ENCODE measurements at regions not wholly inside any gene's neighbourhood (a gene's known extent, or its start where the extent isn't known, plus 50 kb on each side); places are given as distances from the start of the nearest gene placed in this dataset.

DNA sequence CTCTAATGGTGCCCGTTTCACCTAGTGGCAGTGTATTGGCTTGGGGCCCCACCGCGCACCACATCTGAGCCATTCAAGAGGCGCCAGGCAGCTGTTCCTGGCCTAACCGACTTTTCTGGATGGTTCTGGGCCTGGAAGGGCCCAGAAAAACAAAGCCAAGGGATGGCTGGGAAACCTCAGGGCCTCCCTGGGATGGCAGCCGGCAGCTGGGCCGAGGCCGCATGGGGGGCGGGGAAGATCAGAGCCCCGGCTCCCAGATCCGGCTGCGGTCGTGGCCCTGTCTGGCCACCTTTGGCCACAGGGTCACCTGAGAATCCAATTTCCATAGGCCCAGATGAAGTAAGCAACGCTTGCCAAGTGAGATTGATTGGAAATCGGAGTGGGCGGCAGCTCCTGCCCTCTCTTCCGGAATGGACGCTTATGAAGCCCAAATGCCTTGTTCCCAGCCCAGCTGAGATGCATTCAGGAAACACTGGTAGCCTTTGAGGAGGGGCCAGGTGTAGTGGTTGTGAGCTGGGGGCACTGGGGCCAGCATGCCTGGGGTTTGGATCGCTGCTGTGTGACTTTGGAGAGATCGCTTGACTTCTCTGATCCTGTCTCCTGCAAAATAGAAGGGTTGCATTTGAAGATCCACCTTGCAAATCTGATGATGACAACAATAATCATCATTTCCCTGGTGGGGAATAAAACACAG is 163.8 kb upstream of the GSE1 start (continued):
- TF ChIP-seq, protein P1, sequence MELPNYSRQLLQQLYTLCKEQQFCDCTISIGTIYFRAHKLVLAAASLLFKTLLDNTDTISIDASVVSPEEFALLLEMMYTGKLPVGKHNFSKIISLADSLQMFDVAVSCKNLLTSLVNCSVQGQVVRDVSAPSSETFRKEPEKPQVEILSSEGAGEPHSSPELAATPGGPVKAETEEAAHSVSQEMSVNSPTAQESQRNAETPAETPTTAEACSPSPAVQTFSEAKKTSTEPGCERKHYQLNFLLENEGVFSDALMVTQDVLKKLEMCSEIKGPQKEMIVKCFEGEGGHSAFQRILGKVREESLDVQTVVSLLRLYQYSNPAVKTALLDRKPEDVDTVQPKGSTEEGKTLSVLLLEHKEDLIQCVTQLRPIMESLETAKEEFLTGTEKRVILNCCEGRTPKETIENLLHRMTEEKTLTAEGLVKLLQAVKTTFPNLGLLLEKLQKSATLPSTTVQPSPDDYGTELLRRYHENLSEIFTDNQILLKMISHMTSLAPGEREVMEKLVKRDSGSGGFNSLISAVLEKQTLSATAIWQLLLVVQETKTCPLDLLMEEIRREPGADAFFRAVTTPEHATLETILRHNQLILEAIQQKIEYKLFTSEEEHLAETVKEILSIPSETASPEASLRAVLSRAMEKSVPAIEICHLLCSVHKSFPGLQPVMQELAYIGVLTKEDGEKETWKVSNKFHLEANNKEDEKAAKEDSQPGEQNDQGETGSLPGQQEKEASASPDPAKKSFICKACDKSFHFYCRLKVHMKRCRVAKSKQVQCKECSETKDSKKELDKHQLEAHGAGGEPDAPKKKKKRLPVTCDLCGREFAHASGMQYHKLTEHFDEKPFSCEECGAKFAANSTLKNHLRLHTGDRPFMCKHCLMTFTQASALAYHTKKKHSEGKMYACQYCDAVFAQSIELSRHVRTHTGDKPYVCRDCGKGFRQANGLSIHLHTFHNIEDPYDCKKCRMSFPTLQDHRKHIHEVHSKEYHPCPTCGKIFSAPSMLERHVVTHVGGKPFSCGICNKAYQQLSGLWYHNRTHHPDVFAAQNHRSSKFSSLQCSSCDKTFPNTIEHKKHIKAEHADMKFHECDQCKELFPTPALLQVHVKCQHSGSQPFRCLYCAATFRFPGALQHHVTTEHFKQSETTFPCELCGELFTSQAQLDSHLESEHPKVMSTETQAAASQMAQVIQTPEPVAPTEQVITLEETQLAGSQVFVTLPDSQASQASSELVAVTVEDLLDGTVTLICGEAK (IDR thresholded peaks at IDR 0.05), result no peak
- TF ChIP-seq, protein P1 (CRISPR knock-in tag; IDR thresholded peaks at IDR 0.05), result no peak
- TF ChIP-seq ZNF235 (CRISPR knock-in tag; IDR thresholded peaks at IDR 0.05; ENCODE audit: borderline replicate concordance), result no peak
- TF ChIP-seq SALL1 (CRISPR knock-in tag; IDR thresholded peaks at IDR 0.05), result peak; percentile 16
- 0 out of 2 replicates have a peak, but pooled peaks have one; percentile 12 for TF ChIP-seq KMT2A (CRISPR knock-in tag; IDR thresholded peaks at IDR 0.05)
- TF ChIP-seq RFXAP (CRISPR knock-in tag; IDR thresholded peaks at IDR 0.05; ENCODE audit: borderline replicate concordance), result peak; percentile 16
- no peak for TF ChIP-seq KLF9 (CRISPR knock-in tag; IDR thresholded peaks at IDR 0.05; ENCODE audit: low read depth)
- TF ChIP-seq YEATS4 (CRISPR knock-in tag; IDR thresholded peaks at IDR 0.05; ENCODE audit: borderline replicate concordance), result no peak; the same call in 1 of the 2 replicates
- TF ChIP-seq, protein P2, sequence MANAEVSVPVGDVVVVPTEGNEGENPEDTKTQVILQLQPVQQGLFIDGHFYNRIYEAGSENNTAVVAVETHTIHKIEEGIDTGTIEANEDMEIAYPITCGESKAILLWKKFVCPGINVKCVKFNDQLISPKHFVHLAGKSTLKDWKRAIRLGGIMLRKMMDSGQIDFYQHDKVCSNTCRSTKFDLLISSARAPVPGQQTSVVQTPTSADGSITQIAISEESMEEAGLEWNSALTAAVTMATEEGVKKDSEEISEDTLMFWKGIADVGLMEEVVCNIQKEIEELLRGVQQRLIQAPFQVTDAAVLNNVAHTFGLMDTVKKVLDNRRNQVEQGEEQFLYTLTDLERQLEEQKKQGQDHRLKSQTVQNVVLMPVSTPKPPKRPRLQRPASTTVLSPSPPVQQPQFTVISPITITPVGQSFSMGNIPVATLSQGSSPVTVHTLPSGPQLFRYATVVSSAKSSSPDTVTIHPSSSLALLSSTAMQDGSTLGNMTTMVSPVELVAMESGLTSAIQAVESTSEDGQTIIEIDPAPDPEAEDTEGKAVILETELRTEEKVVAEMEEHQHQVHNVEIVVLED (CRISPR knock-in tag; IDR thresholded peaks at IDR 0.05; ENCODE audit: borderline replicate concordance), result 0 out of 2 replicates have a peak, but pooled peaks have one; percentile 40
- no peak for TF ChIP-seq RBFOX2 (IDR thresholded peaks at IDR 0.05; ENCODE audit: low read depth, low read length)
- no peak; the same call in 1 of the 2 replicates for TF ChIP-seq ZKSCAN8 (CRISPR knock-in tag; IDR thresholded peaks at IDR 0.05; ENCODE audit: borderline replicate concordance)
- no peak for TF ChIP-seq ZNF570 (CRISPR knock-in tag; IDR thresholded peaks at IDR 0.05; ENCODE audit: borderline replicate concordance)
- 0 out of 2 replicates have a peak, but pooled peaks have one; percentile 5 for TF ChIP-seq ZNF234 (CRISPR knock-in tag; conservative IDR thresholded peaks at IDR 0.05)
- TF ChIP-seq RFXANK (CRISPR knock-in tag; IDR thresholded peaks at IDR 0.05), result no peak
- no peak for TF ChIP-seq ZSCAN12 (CRISPR knock-in tag; IDR thresholded peaks at IDR 0.05)
- TF ChIP-seq TGIF2 (CRISPR knock-in tag; IDR thresholded peaks at IDR 0.05), result no peak
- TF ChIP-seq ZNF557 (CRISPR knock-in tag; IDR thresholded peaks at IDR 0.05), result 0 out of 2 replicates have a peak, but pooled peaks have one; percentile 74
- TF ChIP-seq ZBTB3 (CRISPR knock-in tag; IDR thresholded peaks at IDR 0.05; ENCODE audit: borderline replicate concordance, low read depth), result no peak
